ENCODE measurements at regions not wholly inside any gene's neighbourhood (a gene's known extent, or its start where the extent isn't known, plus 50 kb on each side); places are given as distances from the start of the nearest gene placed in this dataset.

- no peak for TF ChIP-seq MAX (IDR thresholded peaks at IDR 0.05; ENCODE audit: low read depth, low read length)
- TF ChIP-seq CTCF (IDR thresholded peaks at IDR 0.05; ENCODE audit: low read depth, low read length), result no peak
- no peak for TF ChIP-seq MYC (IDR thresholded peaks at IDR 0.05; ENCODE audit: low read depth, low read length)
- no peak for TF ChIP-seq POLR2A (IDR thresholded peaks at IDR 0.05; ENCODE audit: extremely low read depth, insufficient read length)
These were observed 478.1 kb upstream of the SMC2 start for GRCh38 chr9:103615994-103616393.

All from NB4 (cell line).